Calu3 (cell line): ENCODE measurements at regions not wholly inside any gene's neighbourhood (a gene's known extent, or its start where the extent isn't known, plus 50 kb on each side); places are given as distances from the start of the nearest gene placed in this dataset.

Experiments used
- BruUV-seq: library from RNA; stranded (reverse); fragments of 400-500 nt; replicated peaks from 2 replicates; lab custom pipeline; 2021; lab: Mats Ljungman, UMichigan
- CTCF ChIA-PET: fragments of 300-600 bp; sonication (Branson Sonifier 250); formaldehyde crosslinking; loops from one replicate; lab custom pipeline; 2022; ENCODE audit warnings: antibody characterized with exemption; lab: Charles Lee
- DNase-seq: peaks from one replicate; pipeline ENCODE4 v3.0.0; 2022
- H3K27ac Mint-ChIP-seq: one replicate; pipeline ENCODE4 v1.8.0; 2022; ENCODE audit warnings: mixed read lengths; ENCODE audit not compliant: unreplicated experiment
- H3K27me3 Mint-ChIP-seq: one replicate; pipeline ENCODE4 v1.8.0; 2022; ENCODE audit warnings: mixed read lengths; ENCODE audit not compliant: unreplicated experiment
- H3K36me3 Mint-ChIP-seq: one replicate; pipeline ENCODE4 v1.8.0; 2022; ENCODE audit warnings: mild to moderate bottlenecking, moderate library complexity, mixed read lengths; ENCODE audit not compliant: insufficient read depth, unreplicated experiment
- H3K4me1 Mint-ChIP-seq: one replicate; pipeline ENCODE4 v1.8.0; 2022; ENCODE audit warnings: mild to moderate bottlenecking, low read depth, mixed read lengths; ENCODE audit not compliant: unreplicated experiment
- H3K4me3 Mint-ChIP-seq: one replicate; pipeline ENCODE4 v1.8.0; 2022; ENCODE audit warnings: mild to moderate bottlenecking, low read depth, moderate library complexity, mixed read lengths; ENCODE audit not compliant: unreplicated experiment
- H3K9me3 Mint-ChIP-seq: one replicate; pipeline ENCODE4 v1.8.0; 2022; ENCODE audit warnings: low read depth, mixed read lengths; ENCODE audit not compliant: unreplicated experiment
- CTCF ChIP-seq: fragments of 200-600 bp; IDR thresholded peaks from one replicate; pipeline ENCODE4 v1.8.0; 2022; ENCODE audit warnings: antibody characterized with exemption; ENCODE audit not compliant: unreplicated experiment
- intact Hi-C: fragments of 100-400 bp; cut with micrococcal nuclease; formaldehyde crosslinking; loops from one replicate; pipeline ENCODE4 v1.10.0; 2022; ENCODE audit not compliant: unreplicated experiment

GRCh38 chr13:105703843-105704242 lies 831.6 kb downstream of the EFNB2 start:
- no peak for TF ChIP-seq CTCF
- DNase-seq, result no peak
- peaks cover 6% of the 10 kb centered on the region for H3K4me1 Mint-ChIP-seq
- no TSS peak for BruUV-seq
- H3K9me3 Mint-ChIP-seq, result no peaks in the 10 kb centered on the region
- no peak overlapping the region for H3K27ac Mint-ChIP-seq
- intact Hi-C loops, result no loop called here
- H3K4me3 Mint-ChIP-seq, result no peak overlapping the region
- no peaks in the 10 kb centered on the region for H3K27me3 Mint-ChIP-seq
- H3K36me3 Mint-ChIP-seq, result no peaks in the 10 kb centered on the region
- CTCF ChIA-PET, result no interaction called here

- no peak for TF ChIP-seq CTCF
- no peaks in the 10 kb centered on the region for H3K9me3 Mint-ChIP-seq
- no peaks in the 10 kb centered on the region for H3K36me3 Mint-ChIP-seq
- no peak overlapping the region for H3K4me3 Mint-ChIP-seq
- no peak for DNase-seq
- CTCF ChIA-PET, result no interaction called here
- no peak overlapping the region for H3K27ac Mint-ChIP-seq
- H3K4me1 Mint-ChIP-seq, result peaks cover 6% of the 10 kb centered on the region
- intact Hi-C loops, result no loop called here
- BruUV-seq, result no TSS peak
- H3K27me3 Mint-ChIP-seq, result no peaks in the 10 kb centered on the region
Measured at GRCh38 chr13:105702441-105702840, 833.0 kb downstream of the EFNB2 start.

GRCh38 chr13:105692769-105693168 lies 842.7 kb downstream of the EFNB2 start:
- DNase-seq, result no peak
- Mint-ChIP-seq H3K4me1 (no peaks in the 10 kb centered on the region), H3K27ac (no peak overlapping the region), H3K27me3 (no peaks in the 10 kb centered on the region), H3K4me3 (no peak overlapping the region), H3K9me3 (no peaks in the 10 kb centered on the region), H3K36me3 (no peaks in the 10 kb centered on the region)
- intact Hi-C loops, result no loop called here
- BruUV-seq, result no TSS peak
- CTCF ChIA-PET, result no interaction called here
- no peak for TF ChIP-seq CTCF

- TF ChIP-seq CTCF, result no peak
- BruUV-seq, result no TSS peak
- Mint-ChIP-seq H3K9me3 (no peaks in the 10 kb centered on the region), H3K4me3 (no peak overlapping the region), H3K27me3 (no peaks in the 10 kb centered on the region), H3K4me1 (no peaks in the 10 kb centered on the region), H3K36me3 (no peaks in the 10 kb centered on the region), H3K27ac (no peak overlapping the region)
- DNase-seq, result no peak
- intact Hi-C loops, result no loop called here
- CTCF ChIA-PET, result no interaction called here
Measured at GRCh38 chr13:105684216-105684615, 851.2 kb downstream of the EFNB2 start.
